ENCODE measurements at regions not wholly inside any gene's neighbourhood (a gene's known extent, or its start where the extent isn't known, plus 50 kb on each side); places are given as distances from the start of the nearest gene placed in this dataset.

DNA sequence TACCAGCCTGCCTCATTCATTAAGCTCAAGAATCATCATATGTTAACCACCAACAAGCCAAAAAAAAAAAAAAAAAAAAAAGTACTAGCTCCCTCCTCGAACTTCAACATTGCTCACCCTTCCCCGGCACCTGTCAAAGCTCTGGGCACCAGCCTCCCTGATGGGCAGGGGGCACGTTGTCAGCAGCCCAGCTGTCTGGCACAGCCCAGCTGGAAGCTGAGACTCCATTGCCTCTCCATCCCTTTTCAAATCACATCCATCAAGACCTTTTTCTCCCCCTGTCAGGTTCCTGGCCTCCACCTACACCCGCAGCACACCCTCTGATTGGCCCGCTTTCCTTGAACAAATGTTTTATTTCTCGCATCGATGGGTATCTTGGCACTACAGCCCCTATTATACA, 913.3 kb upstream of the AUTS2 start:
- TF ChIP-seq, protein P1, sequence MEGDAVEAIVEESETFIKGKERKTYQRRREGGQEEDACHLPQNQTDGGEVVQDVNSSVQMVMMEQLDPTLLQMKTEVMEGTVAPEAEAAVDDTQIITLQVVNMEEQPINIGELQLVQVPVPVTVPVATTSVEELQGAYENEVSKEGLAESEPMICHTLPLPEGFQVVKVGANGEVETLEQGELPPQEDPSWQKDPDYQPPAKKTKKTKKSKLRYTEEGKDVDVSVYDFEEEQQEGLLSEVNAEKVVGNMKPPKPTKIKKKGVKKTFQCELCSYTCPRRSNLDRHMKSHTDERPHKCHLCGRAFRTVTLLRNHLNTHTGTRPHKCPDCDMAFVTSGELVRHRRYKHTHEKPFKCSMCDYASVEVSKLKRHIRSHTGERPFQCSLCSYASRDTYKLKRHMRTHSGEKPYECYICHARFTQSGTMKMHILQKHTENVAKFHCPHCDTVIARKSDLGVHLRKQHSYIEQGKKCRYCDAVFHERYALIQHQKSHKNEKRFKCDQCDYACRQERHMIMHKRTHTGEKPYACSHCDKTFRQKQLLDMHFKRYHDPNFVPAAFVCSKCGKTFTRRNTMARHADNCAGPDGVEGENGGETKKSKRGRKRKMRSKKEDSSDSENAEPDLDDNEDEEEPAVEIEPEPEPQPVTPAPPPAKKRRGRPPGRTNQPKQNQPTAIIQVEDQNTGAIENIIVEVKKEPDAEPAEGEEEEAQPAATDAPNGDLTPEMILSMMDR (IDR thresholded peaks at IDR 0.05): no peak
- TF ChIP-seq POLR2A (IDR thresholded peaks at IDR 0.05) (no peak), POLR2AphosphoS5 (IDR thresholded peaks at IDR 0.05) (no peak)
